ENCODE measurements at regions not wholly inside any gene's neighbourhood (a gene's known extent, or its start where the extent isn't known, plus 50 kb on each side); places are given as distances from the start of the nearest gene placed in this dataset.
A peak's percentile ranks its signal among the peaks of the same experiment; 100 is the strongest.
"Not testable (repeated sequence)": the region's sequence is repeated elsewhere in the genome, so short reads cannot be mapped to it uniquely, and the experiment has no call there.

DNA sequence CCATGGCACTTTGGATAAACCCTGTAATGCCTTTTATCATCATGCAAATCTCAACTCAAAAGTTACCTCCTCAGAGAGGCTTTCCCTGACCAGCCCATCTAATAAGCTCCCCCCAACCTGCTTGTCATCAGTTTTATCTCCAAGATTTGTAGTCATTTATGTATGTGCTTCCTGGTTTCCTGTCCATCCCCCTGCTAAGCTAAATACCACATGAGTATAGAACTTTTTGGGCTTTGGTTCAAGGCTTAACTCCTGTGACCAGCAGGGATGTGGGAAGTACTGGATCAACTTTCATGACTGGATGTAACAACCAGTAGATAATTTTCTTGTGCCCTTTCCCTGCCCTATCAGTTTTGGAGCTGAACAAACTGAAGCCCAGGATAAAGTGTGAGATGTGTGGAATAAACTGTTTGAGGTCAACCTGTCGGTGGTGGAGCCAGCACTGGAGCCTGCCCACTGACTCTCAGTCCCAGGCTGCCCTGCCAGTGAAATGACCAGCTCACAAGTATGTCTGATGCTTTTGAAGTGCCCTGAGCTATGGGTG lies 148.6 kb downstream of the CYP26A1 start:
- DNase-seq, result no peak

DNA sequence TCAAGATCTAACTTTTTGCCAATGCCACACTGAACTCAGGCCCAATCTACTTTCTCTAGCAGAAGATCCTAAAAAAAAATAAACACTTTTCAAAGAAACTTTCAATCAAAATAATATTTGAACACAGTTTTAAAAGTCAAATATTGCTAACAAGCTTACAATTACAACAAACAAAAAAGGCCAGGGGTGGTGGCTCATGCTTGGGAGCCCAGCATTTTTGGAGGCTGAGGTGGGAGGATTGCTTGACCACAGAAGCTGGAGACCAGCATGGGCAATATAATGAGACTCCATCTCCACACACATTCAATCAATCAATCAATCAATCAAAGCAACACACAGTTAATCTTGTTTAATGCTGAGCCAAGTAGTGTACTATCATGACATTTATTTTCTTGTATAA lies 149.2 kb downstream of the CYP26A1 start:
- DNase-seq, result no peak

DNA sequence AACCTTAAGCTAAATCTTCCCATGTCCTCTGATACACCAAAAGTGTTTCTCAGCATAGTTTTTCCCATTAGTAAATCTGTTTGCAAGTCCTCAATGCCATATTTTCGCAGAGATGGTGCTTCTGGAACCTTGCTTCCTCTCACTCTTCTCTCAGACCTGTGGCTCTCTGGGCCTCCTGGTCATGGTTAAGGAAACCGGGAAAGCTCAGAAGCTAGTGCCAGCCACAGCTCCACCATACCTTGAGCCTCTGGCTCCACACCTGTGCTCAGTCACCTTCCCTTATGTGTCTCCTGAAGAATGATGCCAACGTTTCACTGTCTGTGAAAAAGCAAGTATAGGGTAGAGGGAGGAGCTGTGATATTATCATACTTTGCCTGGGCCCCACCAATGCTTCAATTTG lies 149.6 kb downstream of the CYP26A1 start:
- DNase-seq, result peak; percentile 30

DNA sequence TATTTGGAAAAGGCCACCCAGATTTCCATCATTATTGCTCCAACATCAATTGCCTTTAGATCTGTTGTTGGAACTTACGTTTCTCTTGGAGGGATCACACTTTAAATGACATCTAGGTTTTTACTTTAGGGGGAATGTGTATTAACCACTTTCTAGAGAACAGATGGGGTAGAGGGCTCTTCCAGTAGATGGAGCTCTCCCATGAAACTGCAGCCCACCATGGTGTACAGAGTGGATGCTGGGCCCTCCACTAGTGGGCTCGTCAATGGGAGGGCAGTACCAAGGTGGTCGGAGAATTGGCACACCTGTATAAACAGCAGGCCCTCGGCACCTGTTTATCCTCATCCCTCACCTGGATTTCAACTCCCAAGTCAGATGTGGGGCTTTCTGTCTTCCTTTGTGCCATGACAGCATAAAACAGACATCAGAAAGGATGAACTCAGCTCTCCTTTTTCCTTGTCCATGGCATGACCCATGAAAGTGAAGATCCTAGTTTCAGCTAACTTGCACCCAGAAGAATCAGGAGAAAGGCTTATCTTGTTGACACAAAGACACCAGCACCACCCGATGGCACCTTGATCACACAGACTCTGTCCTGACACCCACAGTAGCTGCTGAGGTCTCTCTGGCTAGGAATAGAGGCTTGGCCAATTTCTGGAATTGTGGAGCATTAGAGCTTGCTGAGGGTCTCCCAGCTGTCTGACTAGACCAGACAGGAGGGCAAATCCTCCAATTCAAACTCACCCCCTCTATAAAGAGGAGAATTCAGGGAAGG lies 150.5 kb downstream of the CYP26A1 start:
- DNase-seq, result peak; percentile 15

DNA sequence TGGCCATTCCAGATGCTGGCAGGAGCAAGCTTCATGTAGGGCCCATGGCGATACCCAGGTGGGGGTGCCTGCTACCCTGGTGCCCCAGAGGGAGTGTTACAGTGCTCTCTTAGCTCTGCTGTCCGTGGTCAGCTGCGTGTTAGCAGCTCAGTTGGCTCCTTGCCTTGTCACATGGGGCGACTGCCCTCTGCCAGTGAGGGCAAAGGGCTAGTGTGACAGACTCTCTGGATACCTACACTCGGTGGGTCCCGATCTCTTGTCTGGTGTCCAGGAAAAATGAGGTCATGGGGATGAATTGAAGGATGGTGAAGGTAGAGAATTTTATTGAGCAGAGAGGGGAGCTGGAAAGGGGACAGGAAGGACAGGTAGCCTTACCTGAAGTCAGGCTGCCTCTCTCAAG lies 152.2 kb downstream of the CYP26A1 start:
- peak; percentile 38 for DNase-seq

DNA sequence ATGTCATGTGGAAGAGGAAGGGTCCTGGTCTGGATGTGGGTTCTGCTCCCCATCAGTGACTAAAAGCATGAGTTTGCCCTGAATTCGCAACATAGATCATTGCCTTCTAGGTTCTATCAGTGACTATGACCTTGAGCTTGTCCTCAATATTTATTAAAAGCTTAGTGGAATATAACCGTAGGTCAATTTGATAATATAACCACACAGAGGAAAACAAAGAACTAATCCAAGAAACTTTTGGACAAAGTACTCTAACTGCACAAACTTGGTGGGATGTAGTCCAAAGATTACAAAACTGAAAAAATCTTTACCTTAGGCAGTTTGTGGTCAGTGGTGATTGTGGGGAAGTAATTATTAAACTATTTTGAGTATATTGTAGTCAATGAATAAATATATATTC lies 152.9 kb downstream of the CYP26A1 start:
- no peak for DNase-seq

DNA sequence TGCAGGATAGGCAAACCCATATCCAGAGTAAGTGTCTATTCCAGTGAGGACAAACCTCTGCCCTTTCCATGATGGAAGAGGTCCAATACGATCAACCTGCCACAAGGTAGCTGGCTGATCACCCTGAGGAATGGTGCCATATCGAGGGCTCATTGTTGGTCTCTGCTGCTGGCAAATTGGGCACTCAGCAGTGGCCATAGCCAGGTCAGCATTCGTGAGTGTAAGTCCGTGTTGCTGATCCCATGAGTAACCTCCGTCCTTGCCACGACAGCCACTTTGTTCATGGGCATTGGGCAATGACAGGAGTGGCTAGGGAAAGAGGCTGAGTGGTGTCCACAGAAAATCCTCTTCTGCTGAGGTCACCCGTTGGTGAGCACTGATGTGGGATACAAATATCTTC lies 156.9 kb downstream of the CYP26A1 start:
- DNase-seq, result not testable (repeated sequence)

DNA sequence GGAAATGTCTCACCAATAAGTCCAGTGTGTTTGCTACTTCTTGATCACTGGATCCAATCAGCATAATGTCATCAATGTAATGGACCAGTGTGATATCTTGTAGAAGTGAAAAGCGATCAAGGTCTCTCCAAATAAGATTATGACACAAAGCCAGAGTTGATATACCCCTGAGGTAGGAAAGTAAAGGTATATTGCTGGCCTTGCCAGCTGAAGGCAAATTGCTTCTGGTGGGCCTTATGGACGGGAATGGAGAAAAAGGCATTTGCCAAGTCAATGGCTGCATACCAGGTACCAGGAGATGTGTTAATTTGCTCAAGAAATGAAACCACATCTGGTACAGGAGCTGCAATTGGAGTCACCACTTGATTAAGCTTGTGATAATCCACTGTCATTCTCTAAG lies 158.5 kb downstream of the CYP26A1 start:
- DNase-seq, result not testable (repeated sequence)

DNA sequence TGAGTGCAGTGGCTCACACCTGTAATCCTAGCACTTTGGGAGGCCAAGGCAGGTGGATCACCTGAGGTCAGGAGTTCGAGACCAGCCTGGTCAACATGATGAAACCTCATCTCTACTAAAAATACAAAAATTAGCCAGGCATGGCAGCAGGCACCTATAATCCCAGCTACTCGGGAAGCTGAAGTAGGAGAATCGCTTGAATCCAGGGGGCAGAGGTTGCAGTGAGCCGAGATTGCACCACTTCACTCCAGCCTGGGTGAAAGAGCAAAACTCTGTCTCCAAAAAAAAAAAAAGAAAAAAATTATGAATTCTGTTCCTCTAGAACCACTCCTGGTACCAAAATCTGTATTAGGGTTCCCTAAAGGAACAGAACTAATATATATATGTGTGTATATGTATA lies 161.2 kb downstream of the CYP26A1 start:
- not testable (repeated sequence) for DNase-seq

DNA sequence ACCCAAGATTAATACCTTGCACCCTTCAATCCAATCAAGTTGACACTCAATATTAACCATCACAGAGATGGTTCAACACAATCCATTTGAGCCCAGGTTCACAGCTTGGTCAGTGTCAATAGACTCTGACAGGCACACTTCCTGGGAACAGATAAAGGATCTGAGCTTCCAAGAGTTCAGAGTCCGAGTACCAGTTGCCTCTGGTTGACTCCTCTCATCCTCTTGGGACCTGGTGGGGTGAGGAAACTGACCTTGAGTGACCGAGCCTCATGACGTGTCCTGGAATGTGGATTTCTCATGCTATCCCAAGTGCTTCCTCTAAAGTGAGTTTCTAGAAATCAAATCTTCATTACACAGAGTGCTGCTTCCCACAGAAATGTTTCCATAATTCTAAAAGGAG lies 162.0 kb downstream of the CYP26A1 start:
- no peak for DNase-seq

DNA sequence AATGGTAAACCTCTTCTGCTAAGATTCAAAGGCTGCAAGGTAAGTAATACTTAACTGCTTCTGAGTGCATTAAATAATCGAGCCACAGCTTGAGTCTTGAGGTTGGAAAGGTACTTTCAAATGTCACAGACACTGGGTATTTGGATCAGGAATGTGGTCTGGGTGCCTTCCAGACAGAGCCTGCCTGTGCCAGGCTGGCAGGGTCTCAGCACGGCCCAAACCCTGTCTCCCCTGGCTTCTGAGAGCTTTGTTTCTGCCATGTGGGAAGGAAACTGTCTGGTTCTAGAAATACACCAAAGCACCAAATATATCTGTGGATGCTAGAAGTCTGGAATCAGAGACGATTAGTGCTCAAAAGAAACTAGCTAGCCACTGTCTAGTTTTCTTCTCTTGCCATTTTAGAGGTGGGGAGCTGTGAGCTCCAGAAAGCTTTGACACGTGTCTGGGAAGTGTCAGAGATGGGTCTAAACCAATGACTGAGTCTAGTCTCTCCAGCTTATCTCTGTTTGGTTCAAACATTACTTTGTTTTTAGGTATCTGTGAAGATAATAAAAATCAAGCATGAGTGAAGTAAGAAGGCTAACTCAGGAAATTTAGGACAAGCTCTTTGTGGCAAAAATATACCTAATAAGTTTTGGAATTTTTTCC lies 162.8 kb downstream of the CYP26A1 start:
- no peak for DNase-seq

DNA sequence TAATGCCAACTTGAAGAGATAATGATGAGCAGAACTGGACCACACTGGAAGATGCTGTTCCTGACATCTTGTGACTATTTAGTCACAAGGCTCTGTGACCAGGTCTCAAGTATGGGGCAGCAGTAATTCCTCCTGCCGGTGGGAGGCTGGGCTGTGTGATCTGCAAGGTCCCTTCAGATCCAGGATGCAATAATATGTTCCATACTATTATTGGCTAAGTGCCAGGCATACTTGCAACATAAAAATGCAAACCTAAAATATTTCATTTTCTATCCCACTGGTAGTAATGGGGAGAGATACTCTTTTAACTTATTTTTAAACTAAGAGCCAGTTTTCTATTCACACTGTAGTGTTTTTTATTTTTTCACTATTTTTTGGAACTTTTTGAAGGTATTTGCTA lies 171.5 kb downstream of the CYP26A1 start:
- no peak for DNase-seq

DNA sequence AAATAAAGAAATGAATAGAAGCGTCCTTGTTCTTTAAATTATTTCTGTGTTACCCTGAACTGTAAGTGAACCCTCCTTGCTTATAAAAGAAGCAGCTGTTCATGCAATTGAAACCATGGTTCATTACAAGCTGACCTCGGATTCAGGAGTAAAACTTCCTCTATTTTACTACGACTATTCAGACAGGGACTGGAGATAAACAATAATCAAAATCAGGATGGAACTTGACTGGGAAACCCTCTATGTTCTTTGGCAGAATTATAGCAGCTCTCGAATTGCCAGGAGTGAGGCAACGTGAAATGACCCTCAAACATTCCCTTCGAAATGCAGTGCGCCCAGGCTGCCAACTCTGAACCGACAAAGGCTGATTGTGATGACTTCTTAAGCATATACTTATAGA lies 172.1 kb downstream of the CYP26A1 start:
- no peak for DNase-seq

DNA sequence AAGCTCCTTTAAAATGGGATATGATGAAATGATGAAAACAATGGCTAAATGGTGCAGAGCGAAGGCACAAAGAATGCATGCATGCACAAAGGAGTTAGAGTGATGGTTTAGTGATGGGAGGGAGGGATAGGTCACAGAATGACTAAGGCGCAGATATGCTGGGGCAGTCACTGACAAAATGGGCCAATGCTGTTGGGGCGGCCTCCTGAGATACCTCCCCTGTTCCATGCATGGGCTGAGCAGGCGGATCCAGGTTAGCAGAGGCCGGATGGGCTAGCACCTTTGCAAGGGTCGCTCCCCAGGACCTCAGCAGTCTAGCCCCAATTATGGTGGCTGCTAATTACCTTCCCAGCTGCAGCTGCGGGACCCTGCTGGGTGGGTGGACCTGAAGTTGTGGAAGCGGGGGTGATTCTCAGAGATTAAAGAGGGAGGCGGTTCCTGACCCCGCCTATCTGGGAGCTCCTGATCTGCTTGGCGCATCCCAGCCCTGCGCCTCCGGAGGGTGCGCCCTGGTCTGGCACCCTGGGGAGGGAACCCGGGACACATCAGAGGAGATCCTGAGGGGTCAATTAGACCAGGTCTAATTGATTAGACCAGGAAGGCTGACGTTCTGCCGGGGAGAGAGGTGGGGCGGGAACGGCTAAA lies 175.0 kb downstream of the CYP26A1 start:
- no peak for DNase-seq

DNA sequence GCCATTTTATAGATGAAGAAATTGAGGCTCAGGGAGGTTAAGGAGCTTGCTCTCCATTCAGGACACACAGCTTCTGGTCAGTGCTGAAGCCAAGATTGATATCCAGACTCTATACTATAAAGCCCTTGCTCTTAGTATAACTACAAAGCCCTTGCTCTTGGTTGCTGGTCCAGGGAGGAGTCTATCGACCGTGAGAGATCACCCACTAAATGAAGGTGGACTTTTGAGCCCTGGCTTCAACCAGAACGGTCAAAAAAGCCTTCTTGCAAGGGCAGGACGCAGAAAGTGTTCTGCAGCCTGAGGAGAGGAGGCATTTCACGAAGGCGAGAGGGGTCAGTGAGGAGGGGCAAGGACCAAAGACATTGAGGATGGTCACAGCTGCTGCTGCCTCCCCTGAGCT lies 176.3 kb downstream of the CYP26A1 start:
- DNase-seq, result no peak

DNA sequence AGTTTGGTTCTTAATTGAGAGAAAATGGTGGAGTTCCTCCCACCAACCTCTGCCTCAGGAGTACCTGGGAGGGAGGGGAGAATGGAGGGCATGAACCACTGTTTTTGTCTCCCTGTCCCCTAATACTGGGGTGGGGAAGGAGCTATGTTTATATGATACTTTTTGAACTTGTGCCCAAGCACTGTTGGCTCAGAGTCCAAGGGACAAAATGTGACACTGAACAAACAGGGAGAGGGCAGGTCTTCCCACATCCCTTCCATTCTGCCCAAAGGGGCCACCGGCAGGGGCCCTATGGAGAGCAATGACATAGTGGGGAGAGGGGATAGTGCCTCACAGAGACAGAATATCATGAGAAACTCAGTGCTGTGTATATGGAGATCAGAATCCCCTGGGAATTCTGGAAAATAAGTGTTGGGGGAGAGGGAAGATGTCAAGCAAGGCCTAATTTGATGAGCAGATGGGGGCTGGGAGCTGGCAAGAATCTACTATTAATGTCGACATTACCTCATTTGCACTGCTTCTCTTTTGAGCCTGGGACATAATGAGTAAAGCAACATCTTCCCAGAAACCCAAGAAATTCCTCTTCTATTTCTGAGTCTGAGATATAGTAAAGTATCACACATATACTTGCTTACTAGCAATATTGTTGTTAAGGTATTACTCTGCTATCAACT lies 180.6 kb downstream of the CYP26A1 start:
- no peak for DNase-seq

DNA sequence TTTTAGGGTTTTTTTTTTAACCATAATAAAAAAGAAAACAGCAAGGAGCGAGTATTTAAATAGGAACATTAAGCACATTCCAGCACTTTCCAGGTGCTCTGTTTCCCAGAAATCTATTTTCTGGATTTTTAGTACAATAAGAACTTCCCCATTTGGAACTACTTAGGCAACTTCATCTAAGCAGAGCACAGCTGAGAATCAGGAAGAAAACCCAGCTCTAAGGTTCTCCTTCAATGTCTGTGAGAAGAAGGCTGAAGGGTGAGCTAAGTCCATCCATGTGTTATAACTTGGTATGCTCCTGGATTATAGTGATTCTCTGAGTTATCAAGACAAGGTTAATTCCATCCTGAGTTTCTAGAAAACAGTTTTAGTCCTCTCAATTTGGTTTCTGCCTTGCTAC lies 181.9 kb downstream of the CYP26A1 start:
- no peak for DNase-seq
